ENCODE measurements at regions not wholly inside any gene's neighbourhood (a gene's known extent, or its start where the extent isn't known, plus 50 kb on each side); places are given as distances from the start of the nearest gene placed in this dataset.

GRCh38 chr5:175282611-175283225 is 161.3 kb downstream of the DRD1 start:
- Histone ChIP-seq H3K9ac (ENCODE audit: low read depth, low read length) (no peak overlapping the region), H3K27me3 (ENCODE audit: control insufficient read depth, insufficient read depth, low read length) (no peaks in the 10 kb centered on the region), H3K9me3 (ENCODE audit: control insufficient read depth, insufficient read depth, low read length) (no peaks in the 10 kb centered on the region), H3K36me3 (ENCODE audit: control insufficient read depth, insufficient read depth, low read length) (no peaks in the 10 kb centered on the region), H3K4me3 (ENCODE audit: low read depth, low read length) (no peak overlapping the region), H3K4me1 (ENCODE audit: control insufficient read depth, insufficient read depth, low read length) (no peaks in the 10 kb centered on the region)

GRCh38 chr5:175281714-175282113 is 162.3 kb downstream of the DRD1 start:
- Histone ChIP-seq H3K9me3 (ENCODE audit: control insufficient read depth, insufficient read depth, low read length) (no peaks in the 10 kb centered on the region), H3K36me3 (ENCODE audit: control insufficient read depth, insufficient read depth, low read length) (no peaks in the 10 kb centered on the region), H3K4me3 (ENCODE audit: low read depth, low read length) (no peak overlapping the region), H3K4me1 (ENCODE audit: control insufficient read depth, insufficient read depth, low read length) (no peaks in the 10 kb centered on the region), H3K9ac (ENCODE audit: low read depth, low read length) (no peak overlapping the region), H3K27me3 (ENCODE audit: control insufficient read depth, insufficient read depth, low read length) (no peaks in the 10 kb centered on the region)

- Histone ChIP-seq H3K36me3 (ENCODE audit: control insufficient read depth, insufficient read depth, low read length) (no peaks in the 10 kb centered on the region), H3K9ac (ENCODE audit: low read depth, low read length) (no peak overlapping the region), H3K27me3 (ENCODE audit: control insufficient read depth, insufficient read depth, low read length) (no peaks in the 10 kb centered on the region), H3K4me3 (ENCODE audit: low read depth, low read length) (no peak overlapping the region), H3K4me1 (ENCODE audit: control insufficient read depth, insufficient read depth, low read length) (no peaks in the 10 kb centered on the region), H3K9me3 (ENCODE audit: control insufficient read depth, insufficient read depth, low read length) (no peaks in the 10 kb centered on the region)
Measured at GRCh38 chr5:175281257-175281656, 162.7 kb downstream of the DRD1 start.

GRCh38 chr5:175279506-175279905 is 164.5 kb downstream of the DRD1 start:
- Histone ChIP-seq H3K27me3 (ENCODE audit: control insufficient read depth, insufficient read depth, low read length) (no peaks in the 10 kb centered on the region), H3K4me3 (ENCODE audit: low read depth, low read length) (no peak overlapping the region), H3K9ac (ENCODE audit: low read depth, low read length) (no peak overlapping the region), H3K4me1 (ENCODE audit: control insufficient read depth, insufficient read depth, low read length) (no peaks in the 10 kb centered on the region), H3K36me3 (ENCODE audit: control insufficient read depth, insufficient read depth, low read length) (no peaks in the 10 kb centered on the region), H3K9me3 (ENCODE audit: control insufficient read depth, insufficient read depth, low read length) (no peaks in the 10 kb centered on the region)

GRCh38 chr5:175275748-175276147 is 168.2 kb downstream of the DRD1 start:
- Histone ChIP-seq H3K27me3 (ENCODE audit: control insufficient read depth, insufficient read depth, low read length) (no peaks in the 10 kb centered on the region), H3K4me3 (ENCODE audit: low read depth, low read length) (no peak overlapping the region), H3K36me3 (ENCODE audit: control insufficient read depth, insufficient read depth, low read length) (no peaks in the 10 kb centered on the region), H3K9ac (ENCODE audit: low read depth, low read length) (no peak overlapping the region), H3K9me3 (ENCODE audit: control insufficient read depth, insufficient read depth, low read length) (no peaks in the 10 kb centered on the region), H3K4me1 (ENCODE audit: control insufficient read depth, insufficient read depth, low read length) (no peaks in the 10 kb centered on the region)

GRCh38 chr5:175275097-175275496 is 168.9 kb downstream of the DRD1 start:
- H3K4me3 ChIP-seq (ENCODE audit: low read depth, low read length): no peak overlapping the region
- no peak overlapping the region for H3K9ac ChIP-seq (ENCODE audit: low read depth, low read length)
- no peaks in the 10 kb centered on the region for H3K4me1 ChIP-seq (ENCODE audit: control insufficient read depth, insufficient read depth, low read length)
- H3K27me3 ChIP-seq (ENCODE audit: control insufficient read depth, insufficient read depth, low read length): no peaks in the 10 kb centered on the region
- H3K36me3 ChIP-seq (ENCODE audit: control insufficient read depth, insufficient read depth, low read length): no peaks in the 10 kb centered on the region
- no peaks in the 10 kb centered on the region for H3K9me3 ChIP-seq (ENCODE audit: control insufficient read depth, insufficient read depth, low read length)

- no peaks in the 10 kb centered on the region for H3K27me3 ChIP-seq (ENCODE audit: control insufficient read depth, insufficient read depth, low read length)
- H3K4me1 ChIP-seq (ENCODE audit: control insufficient read depth, insufficient read depth, low read length): no peaks in the 10 kb centered on the region
- H3K9ac ChIP-seq (ENCODE audit: low read depth, low read length): no peak overlapping the region
- no peaks in the 10 kb centered on the region for H3K9me3 ChIP-seq (ENCODE audit: control insufficient read depth, insufficient read depth, low read length)
- no peak overlapping the region for H3K4me3 ChIP-seq (ENCODE audit: low read depth, low read length)
- H3K36me3 ChIP-seq (ENCODE audit: control insufficient read depth, insufficient read depth, low read length): no peaks in the 10 kb centered on the region
Measured at GRCh38 chr5:175274171-175274570, 169.8 kb downstream of the DRD1 start.

GRCh38 chr5:175264406-175264805 is 179.6 kb downstream of the DRD1 start:
- Histone ChIP-seq H3K9ac (ENCODE audit: low read depth, low read length) (no peak overlapping the region), H3K4me1 (ENCODE audit: control insufficient read depth, insufficient read depth, low read length) (no peaks in the 10 kb centered on the region), H3K4me3 (ENCODE audit: low read depth, low read length) (no peak overlapping the region), H3K27me3 (ENCODE audit: control insufficient read depth, insufficient read depth, low read length) (no peaks in the 10 kb centered on the region), H3K9me3 (ENCODE audit: control insufficient read depth, insufficient read depth, low read length) (no peaks in the 10 kb centered on the region), H3K36me3 (ENCODE audit: control insufficient read depth, insufficient read depth, low read length) (no peaks in the 10 kb centered on the region)

- H3K9ac ChIP-seq (ENCODE audit: low read depth, low read length): no peak overlapping the region
- H3K4me3 ChIP-seq (ENCODE audit: low read depth, low read length): no peak overlapping the region
- no peaks in the 10 kb centered on the region for H3K27me3 ChIP-seq (ENCODE audit: control insufficient read depth, insufficient read depth, low read length)
- H3K4me1 ChIP-seq (ENCODE audit: control insufficient read depth, insufficient read depth, low read length): no peaks in the 10 kb centered on the region
- H3K9me3 ChIP-seq (ENCODE audit: control insufficient read depth, insufficient read depth, low read length): no peaks in the 10 kb centered on the region
- H3K36me3 ChIP-seq (ENCODE audit: control insufficient read depth, insufficient read depth, low read length): no peaks in the 10 kb centered on the region
Measured at GRCh38 chr5:175263776-175264175, 180.2 kb downstream of the DRD1 start.

- no peaks in the 10 kb centered on the region for H3K27me3 ChIP-seq (ENCODE audit: control insufficient read depth, insufficient read depth, low read length)
- no peaks in the 10 kb centered on the region for H3K36me3 ChIP-seq (ENCODE audit: control insufficient read depth, insufficient read depth, low read length)
- H3K9me3 ChIP-seq (ENCODE audit: control insufficient read depth, insufficient read depth, low read length): no peaks in the 10 kb centered on the region
- no peak overlapping the region for H3K4me3 ChIP-seq (ENCODE audit: low read depth, low read length)
- no peaks in the 10 kb centered on the region for H3K4me1 ChIP-seq (ENCODE audit: control insufficient read depth, insufficient read depth, low read length)
- no peak overlapping the region for H3K9ac ChIP-seq (ENCODE audit: low read depth, low read length)
Measured at GRCh38 chr5:175261526-175261925, 182.5 kb downstream of the DRD1 start.

GRCh38 chr5:175261037-175261436 is 182.9 kb downstream of the DRD1 start:
- no peaks in the 10 kb centered on the region for H3K9me3 ChIP-seq (ENCODE audit: control insufficient read depth, insufficient read depth, low read length)
- H3K36me3 ChIP-seq (ENCODE audit: control insufficient read depth, insufficient read depth, low read length): no peaks in the 10 kb centered on the region
- no peak overlapping the region for H3K4me3 ChIP-seq (ENCODE audit: low read depth, low read length)
- no peaks in the 10 kb centered on the region for H3K4me1 ChIP-seq (ENCODE audit: control insufficient read depth, insufficient read depth, low read length)
- no peak overlapping the region for H3K9ac ChIP-seq (ENCODE audit: low read depth, low read length)
- H3K27me3 ChIP-seq (ENCODE audit: control insufficient read depth, insufficient read depth, low read length): no peaks in the 10 kb centered on the region

- no peaks in the 10 kb centered on the region for H3K4me1 ChIP-seq (ENCODE audit: control insufficient read depth, insufficient read depth, low read length)
- H3K27me3 ChIP-seq (ENCODE audit: control insufficient read depth, insufficient read depth, low read length): no peaks in the 10 kb centered on the region
- H3K9ac ChIP-seq (ENCODE audit: low read depth, low read length): no peak overlapping the region
- H3K9me3 ChIP-seq (ENCODE audit: control insufficient read depth, insufficient read depth, low read length): no peaks in the 10 kb centered on the region
- H3K36me3 ChIP-seq (ENCODE audit: control insufficient read depth, insufficient read depth, low read length): no peaks in the 10 kb centered on the region
- H3K4me3 ChIP-seq (ENCODE audit: low read depth, low read length): no peak overlapping the region
Measured at GRCh38 chr5:175257847-175258194, 186.2 kb downstream of the DRD1 start.

Measured in iPS-15b (cell line).